ENCODE measurements at regions not wholly inside any gene's neighbourhood (a gene's known extent, or its start where the extent isn't known, plus 50 kb on each side); places are given as distances from the start of the nearest gene placed in this dataset.
A peak's percentile ranks its signal among the peaks of the same experiment; 100 is the strongest.
"Not testable (repeated sequence)": the region's sequence is repeated elsewhere in the genome, so short reads cannot be mapped to it uniquely, and the experiment has no call there.

DNA sequence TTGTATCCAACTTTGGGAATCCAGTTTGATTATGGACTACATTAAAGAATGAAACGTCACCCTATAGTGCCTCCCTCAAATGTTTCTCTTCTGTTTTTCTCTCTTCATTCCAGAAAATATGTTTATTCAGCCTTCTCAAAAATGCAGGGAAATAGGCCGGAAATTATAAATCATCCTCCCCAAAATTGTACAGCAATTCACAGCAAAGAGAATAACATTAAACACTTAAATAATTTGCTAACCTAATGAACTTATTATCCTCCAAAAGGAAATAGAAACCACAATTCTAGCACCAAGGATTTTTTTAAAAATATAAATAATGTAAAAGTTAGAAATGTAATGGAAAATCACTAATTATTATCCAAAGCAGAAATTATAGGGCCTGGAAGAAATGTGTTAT lies 115.9 kb upstream of the CCNG1 start:
- Mint-ChIP-seq H3K9me3 (no peaks in the 10 kb centered on the region), H3K27me3 (peaks cover 4% of the 10 kb centered on the region), H3K4me3 (no peak overlapping the region), H3K36me3 (ENCODE audit: low read depth) (no peaks in the 10 kb centered on the region), H3K27ac (no peak overlapping the region), H3K4me1 (no peaks in the 10 kb centered on the region)
- no peak for DNase-seq
- intact Hi-C loops (cut with micrococcal nuclease): no loop called here

- Mint-ChIP-seq H3K4me3 (no peak overlapping the region), H3K27me3 (no peaks in the 10 kb centered on the region), H3K36me3 (ENCODE audit: low read depth) (no peaks in the 10 kb centered on the region), H3K9me3 (no peaks in the 10 kb centered on the region), H3K4me1 (no peaks in the 10 kb centered on the region), H3K27ac (no peak overlapping the region)
- DNase-seq: no peak
- intact Hi-C loops (cut with micrococcal nuclease): no loop called here
These were observed 106.4 kb upstream of the CCNG1 start for GRCh38 chr5:163330723-163331668.

DNA sequence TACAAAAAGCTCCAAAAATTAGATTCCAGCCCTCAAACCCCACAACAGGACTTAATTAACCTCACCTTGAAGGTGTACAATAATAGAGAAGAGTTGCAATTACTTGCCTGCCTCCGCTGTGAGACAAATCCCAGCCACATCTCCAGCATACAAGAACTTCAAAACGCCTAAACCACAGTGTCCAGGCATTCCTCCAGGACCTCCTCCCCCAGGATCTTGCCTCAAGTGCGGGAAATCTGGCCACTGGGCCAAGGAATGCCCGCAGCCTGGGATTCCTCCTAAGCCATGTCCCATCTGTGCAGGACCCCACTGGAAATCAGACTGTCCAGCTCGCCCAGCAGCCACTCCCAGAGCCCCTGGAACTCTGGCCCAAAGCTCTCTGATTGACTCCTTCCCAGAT lies 101.3 kb upstream of the CCNG1 start:
- H3K27me3 Mint-ChIP-seq: not testable (repeated sequence)

DNA sequence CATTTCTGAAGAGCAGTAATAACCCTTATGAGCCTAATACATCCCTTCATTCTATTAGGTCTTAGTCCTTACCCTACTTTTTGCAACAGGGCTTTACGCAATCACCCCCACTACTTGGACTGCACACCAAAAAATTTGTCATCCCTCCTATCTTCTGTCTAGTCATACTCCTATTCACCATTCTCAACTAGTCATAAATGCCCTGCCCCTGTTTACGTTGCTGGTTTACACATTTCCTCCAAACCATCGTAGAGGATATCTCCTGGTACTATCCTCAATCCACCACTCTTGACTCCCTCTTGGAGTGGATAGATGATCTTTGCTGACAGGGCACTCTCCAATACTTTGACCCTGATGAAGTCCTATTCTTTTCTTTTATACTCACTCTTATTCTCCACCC lies 98.2 kb upstream of the CCNG1 start:
- H3K4me1 Mint-ChIP-seq: no peaks in the 10 kb centered on the region
- no peak overlapping the region for H3K4me3 Mint-ChIP-seq
- H3K36me3 Mint-ChIP-seq (ENCODE audit: low read depth): no peaks in the 10 kb centered on the region
- no peak for DNase-seq
- H3K27me3 Mint-ChIP-seq: no peaks in the 10 kb centered on the region
- H3K9me3 Mint-ChIP-seq: no peaks in the 10 kb centered on the region
- intact Hi-C loops (cut with micrococcal nuclease): no loop called here
- H3K27ac Mint-ChIP-seq: no peak overlapping the region

More for the DNA sequence above, 101.3 kb upstream of the CCNG1 start:
- DNase-seq; H3K4me3 Mint-ChIP-seq; H3K36me3 Mint-ChIP-seq (ENCODE audit: low read depth); H3K9me3 Mint-ChIP-seq; intact Hi-C loops (cut with micrococcal nuclease); H3K27ac Mint-ChIP-seq; H3K4me1 Mint-ChIP-seq: not testable (repeated sequence)

GRCh38 chr5:163340378-163340777 lies 97.0 kb upstream of the CCNG1 start:
- intact Hi-C loops (cut with micrococcal nuclease); H3K4me3 Mint-ChIP-seq; H3K36me3 Mint-ChIP-seq (ENCODE audit: low read depth); H3K27me3 Mint-ChIP-seq; H3K27ac Mint-ChIP-seq; DNase-seq; H3K4me1 Mint-ChIP-seq; H3K9me3 Mint-ChIP-seq: not testable (repeated sequence)

- Mint-ChIP-seq H3K9me3 (no peaks in the 10 kb centered on the region), H3K27ac (no peak overlapping the region), H3K36me3 (ENCODE audit: low read depth) (no peaks in the 10 kb centered on the region), H3K4me1 (no peaks in the 10 kb centered on the region), H3K27me3 (peaks cover 3% of the 10 kb centered on the region), H3K4me3 (no peak overlapping the region)
- intact Hi-C loops (cut with micrococcal nuclease): no loop called here
- no peak for DNase-seq
These were observed 95.1 kb upstream of the CCNG1 start for GRCh38 chr5:163342306-163342705.

DNA sequence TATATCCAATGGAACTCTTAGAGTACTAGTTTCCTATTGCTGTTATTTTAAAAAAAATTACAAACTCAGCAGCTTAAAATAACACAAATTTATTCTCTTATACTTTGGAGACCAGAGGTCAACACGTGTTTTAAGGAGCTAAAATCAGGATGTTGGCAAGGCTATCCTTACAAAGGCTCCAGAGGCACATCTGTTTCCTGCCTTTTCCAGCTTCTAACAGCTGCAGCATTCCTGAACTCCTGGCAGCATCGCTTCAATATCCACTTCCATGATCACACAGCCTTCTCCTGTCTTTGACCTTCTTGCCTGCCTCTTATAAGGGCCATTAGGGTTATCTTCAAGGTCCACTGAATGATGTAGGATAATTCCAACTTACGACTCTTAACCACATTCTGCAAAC lies 92.2 kb upstream of the CCNG1 start:
- no peak for DNase-seq
- Mint-ChIP-seq H3K27me3 (peaks cover 3% of the 10 kb centered on the region), H3K9me3 (no peaks in the 10 kb centered on the region), H3K4me1 (no peaks in the 10 kb centered on the region), H3K4me3 (no peak overlapping the region), H3K27ac (no peak overlapping the region), H3K36me3 (ENCODE audit: low read depth) (no peaks in the 10 kb centered on the region)
- intact Hi-C loops (cut with micrococcal nuclease): no loop called here

DNA sequence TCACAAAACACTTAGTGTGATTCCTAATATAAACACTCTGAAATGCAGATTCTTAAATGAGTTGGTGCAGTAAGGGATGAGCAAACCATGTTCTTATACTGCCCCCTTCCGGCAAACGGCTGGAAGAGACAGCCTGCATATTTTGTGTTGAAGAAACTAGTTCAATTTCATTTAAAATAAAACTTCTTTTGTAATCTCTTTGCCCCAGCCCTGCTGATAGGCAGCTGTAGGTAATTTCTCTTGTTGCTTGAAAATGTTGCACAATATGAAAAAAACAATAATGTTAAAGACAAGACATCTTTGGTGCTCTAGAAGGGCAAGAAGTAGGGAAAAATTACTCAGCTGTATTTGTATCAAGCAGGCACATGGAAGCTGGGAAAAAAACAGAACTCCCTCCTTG lies 89.7 kb upstream of the CCNG1 start:
- no peak overlapping the region for H3K4me3 Mint-ChIP-seq
- no peak overlapping the region for H3K27ac Mint-ChIP-seq
- H3K27me3 Mint-ChIP-seq: peaks cover 3% of the 10 kb centered on the region
- intact Hi-C loops (cut with micrococcal nuclease): loop anchor here (1.0 to 2.0 kb wide), 2 partner anchors 42 to 1803 kb away; no protein-coding TSS in a partner anchor
- H3K9me3 Mint-ChIP-seq: no peaks in the 10 kb centered on the region
- H3K4me1 Mint-ChIP-seq: no peaks in the 10 kb centered on the region
- H3K36me3 Mint-ChIP-seq (ENCODE audit: low read depth): no peaks in the 10 kb centered on the region
- peak; percentile 87 for DNase-seq

GRCh38 chr5:163350083-163350482 lies 87.3 kb upstream of the CCNG1 start:
- Mint-ChIP-seq H3K4me3 (no peak overlapping the region), H3K4me1 (no peaks in the 10 kb centered on the region), H3K36me3 (ENCODE audit: low read depth) (no peaks in the 10 kb centered on the region), H3K9me3 (no peaks in the 10 kb centered on the region), H3K27ac (no peak overlapping the region), H3K27me3 (peaks cover 3% of the 10 kb centered on the region)
- intact Hi-C loops (cut with micrococcal nuclease): no loop called here
- DNase-seq: no peak

DNA sequence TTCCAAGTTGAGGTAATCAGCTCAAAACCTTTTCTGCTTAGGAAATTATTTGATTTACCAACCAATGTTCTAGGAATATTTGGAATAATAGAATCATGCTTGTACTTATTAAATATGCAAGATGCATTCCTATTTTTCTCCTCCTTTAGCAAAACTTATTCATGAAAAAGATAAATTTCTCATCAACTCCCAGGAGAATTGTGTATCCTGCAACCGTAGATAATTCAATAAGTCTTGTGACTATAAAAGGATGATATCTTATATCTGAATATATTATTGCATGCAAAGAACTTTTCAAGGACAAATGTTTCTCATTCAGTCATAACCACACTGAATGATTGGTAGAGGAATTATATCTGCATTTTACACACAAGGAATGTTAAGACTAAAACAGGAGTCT lies 84.9 kb upstream of the CCNG1 start:
- no peaks in the 10 kb centered on the region for H3K27me3 Mint-ChIP-seq
- no peak overlapping the region for H3K27ac Mint-ChIP-seq
- H3K4me3 Mint-ChIP-seq: no peak overlapping the region
- no peaks in the 10 kb centered on the region for H3K9me3 Mint-ChIP-seq
- intact Hi-C loops (cut with micrococcal nuclease): no loop called here
- H3K36me3 Mint-ChIP-seq (ENCODE audit: low read depth): no peaks in the 10 kb centered on the region
- no peak for DNase-seq
- no peaks in the 10 kb centered on the region for H3K4me1 Mint-ChIP-seq

DNA sequence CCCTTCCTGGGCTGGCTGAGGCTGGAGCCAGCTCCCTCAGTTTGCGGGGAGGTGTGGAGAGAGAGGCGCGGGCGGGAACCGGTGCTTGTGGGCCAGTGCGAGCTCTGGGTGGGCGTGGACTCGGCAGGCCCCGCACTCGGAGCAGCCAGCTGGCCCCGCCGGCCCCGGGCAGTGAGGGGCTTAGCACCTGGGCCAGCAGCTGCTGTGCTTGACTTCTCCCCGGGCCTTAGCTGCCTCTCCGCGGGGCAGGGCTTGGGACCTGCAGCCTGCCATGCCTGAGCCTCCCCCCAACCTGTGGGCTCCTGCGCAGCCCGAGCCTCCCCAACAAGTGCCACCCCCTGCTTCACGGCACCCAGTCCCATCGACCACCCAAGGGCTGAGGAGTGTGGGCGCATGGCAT lies 81.6 kb upstream of the CCNG1 start:
- H3K27ac Mint-ChIP-seq; H3K4me1 Mint-ChIP-seq; DNase-seq; H3K27me3 Mint-ChIP-seq; H3K36me3 Mint-ChIP-seq (ENCODE audit: low read depth); H3K9me3 Mint-ChIP-seq; H3K4me3 Mint-ChIP-seq; intact Hi-C loops (cut with micrococcal nuclease): not testable (repeated sequence)

DNA sequence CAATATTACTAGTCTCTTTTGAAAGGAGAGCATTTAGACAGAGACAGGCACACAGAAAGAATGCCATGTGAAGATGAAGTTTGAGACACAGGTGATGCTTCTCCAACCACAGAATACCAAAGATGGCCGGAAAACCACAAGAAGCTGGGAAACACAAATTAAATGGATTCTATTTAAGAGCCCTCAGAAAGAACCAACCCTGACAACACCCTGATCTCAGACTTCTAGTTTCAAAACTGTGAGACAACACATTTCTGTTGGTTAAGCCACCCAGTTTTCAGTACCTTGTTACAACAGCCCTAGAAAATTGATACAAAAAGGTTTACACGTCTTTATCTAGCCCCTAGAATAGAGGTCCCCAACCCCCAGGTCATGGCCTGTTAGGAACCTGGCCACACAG lies 79.8 kb upstream of the CCNG1 start:
- H3K4me1 Mint-ChIP-seq: no peaks in the 10 kb centered on the region
- no peak overlapping the region for H3K27ac Mint-ChIP-seq
- no peaks in the 10 kb centered on the region for H3K36me3 Mint-ChIP-seq (ENCODE audit: low read depth)
- no peaks in the 10 kb centered on the region for H3K9me3 Mint-ChIP-seq
- H3K27me3 Mint-ChIP-seq: no peaks in the 10 kb centered on the region
- intact Hi-C loops (cut with micrococcal nuclease): no loop called here
- no peak for DNase-seq
- no peak overlapping the region for H3K4me3 Mint-ChIP-seq

- intact Hi-C loops (cut with micrococcal nuclease): no loop called here
- H3K4me3 Mint-ChIP-seq: no peak overlapping the region
- H3K27ac Mint-ChIP-seq: no peak overlapping the region
- no peaks in the 10 kb centered on the region for H3K4me1 Mint-ChIP-seq
- no peaks in the 10 kb centered on the region for H3K36me3 Mint-ChIP-seq (ENCODE audit: low read depth)
- peaks cover 3% of the 10 kb centered on the region for H3K9me3 Mint-ChIP-seq
- H3K27me3 Mint-ChIP-seq: no peaks in the 10 kb centered on the region
- no peak for DNase-seq
These were observed 76.7 kb upstream of the CCNG1 start for GRCh38 chr5:163360656-163361055.

- Mint-ChIP-seq H3K9me3 (peaks cover 3% of the 10 kb centered on the region), H3K4me3 (no peak overlapping the region), H3K36me3 (ENCODE audit: low read depth) (no peaks in the 10 kb centered on the region), H3K27me3 (no peaks in the 10 kb centered on the region), H3K4me1 (no peaks in the 10 kb centered on the region), H3K27ac (no peak overlapping the region)
- no peak for DNase-seq
- intact Hi-C loops (cut with micrococcal nuclease): no loop called here
These were observed 75.9 kb upstream of the CCNG1 start for GRCh38 chr5:163361450-163361849.

DNA sequence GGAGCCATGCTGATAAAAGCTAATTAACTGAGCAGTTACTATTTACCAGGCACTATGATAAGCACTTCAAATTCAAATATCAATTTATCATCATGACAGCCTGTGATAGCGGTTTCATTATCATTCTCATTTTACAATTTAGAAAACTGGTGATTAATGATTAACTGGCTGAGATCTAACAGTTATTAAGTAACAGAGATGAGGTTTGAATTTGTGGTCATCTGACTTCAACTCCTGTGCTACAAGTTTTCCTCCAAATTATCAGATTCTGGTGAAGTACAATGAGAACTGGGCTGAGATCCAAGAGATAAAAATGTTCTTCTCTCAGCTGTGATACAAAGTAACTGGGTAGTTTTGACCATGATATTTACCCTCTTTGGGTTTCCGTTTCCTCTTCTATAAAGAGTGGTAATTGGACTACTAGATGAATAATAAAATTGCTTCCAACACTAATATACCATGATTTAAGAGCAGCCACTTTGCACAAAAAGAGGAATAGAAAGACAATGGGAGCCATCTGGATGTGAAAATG lies 74.5 kb upstream of the CCNG1 start:
- Mint-ChIP-seq H3K27ac (no peak overlapping the region), H3K27me3 (no peaks in the 10 kb centered on the region), H3K4me3 (no peak overlapping the region), H3K9me3 (peaks cover 3% of the 10 kb centered on the region), H3K4me1 (no peaks in the 10 kb centered on the region), H3K36me3 (ENCODE audit: low read depth) (no peaks in the 10 kb centered on the region)
- intact Hi-C loops (cut with micrococcal nuclease): no loop called here
- DNase-seq: no peak
